Duodenal mucosa (tissue), 2 donors: ENCODE measurements at regions not wholly inside any gene's neighbourhood (a gene's known extent, or its start where the extent isn't known, plus 50 kb on each side); places are given as distances from the start of the nearest gene placed in this dataset.
"Not testable (repeated sequence)": the region's sequence is repeated elsewhere in the genome, so short reads cannot be mapped to it uniquely, and the experiment has no call there.

Experiments
- H3K27ac ChIP-seq: one replicate; pipeline ENCODE4 v1.7.0; 2013; ENCODE audit warnings: low read depth, low read length
- H3K27me3 ChIP-seq, 2 donors: one replicate each; pipeline ENCODE4 v1.7.0; 2013; ENCODE audit warnings: low read length in 2 of 2, control low read depth in 1 of 2; ENCODE audit not compliant: insufficient read depth in 2 of 2, control insufficient read depth in 1 of 2
- H3K36me3 ChIP-seq, 2 donors: one replicate each; pipeline ENCODE4 v1.7.0; 2013; ENCODE audit warnings: low read length in 2 of 2, control low read depth in 1 of 2; ENCODE audit not compliant: insufficient read depth in 2 of 2, control insufficient read depth in 1 of 2
- H3K4me1 ChIP-seq, 2 donors: one replicate each; pipeline ENCODE4 v1.7.0; 2013; ENCODE audit warnings: low read length in 2 of 2, control low read depth in 1 of 2; ENCODE audit not compliant: insufficient read depth in 2 of 2, control insufficient read depth in 1 of 2
- H3K4me3 ChIP-seq, 2 donors: one replicate each; pipeline ENCODE4 v1.7.0; 2013; ENCODE audit warnings: low read length in 2 of 2, low read depth in 1 of 2
- H3K9ac ChIP-seq, 2 donors: one replicate each; pipeline ENCODE4 v1.7.0; 2013; ENCODE audit warnings: low read length in 2 of 2, low read depth in 1 of 2
- H3K9me3 ChIP-seq, 2 donors: one replicate each; pipeline ENCODE4 v1.7.0; 2013; ENCODE audit warnings: low read length in 2 of 2, control low read depth in 1 of 2; ENCODE audit not compliant: control insufficient read depth in 1 of 2

DNA sequence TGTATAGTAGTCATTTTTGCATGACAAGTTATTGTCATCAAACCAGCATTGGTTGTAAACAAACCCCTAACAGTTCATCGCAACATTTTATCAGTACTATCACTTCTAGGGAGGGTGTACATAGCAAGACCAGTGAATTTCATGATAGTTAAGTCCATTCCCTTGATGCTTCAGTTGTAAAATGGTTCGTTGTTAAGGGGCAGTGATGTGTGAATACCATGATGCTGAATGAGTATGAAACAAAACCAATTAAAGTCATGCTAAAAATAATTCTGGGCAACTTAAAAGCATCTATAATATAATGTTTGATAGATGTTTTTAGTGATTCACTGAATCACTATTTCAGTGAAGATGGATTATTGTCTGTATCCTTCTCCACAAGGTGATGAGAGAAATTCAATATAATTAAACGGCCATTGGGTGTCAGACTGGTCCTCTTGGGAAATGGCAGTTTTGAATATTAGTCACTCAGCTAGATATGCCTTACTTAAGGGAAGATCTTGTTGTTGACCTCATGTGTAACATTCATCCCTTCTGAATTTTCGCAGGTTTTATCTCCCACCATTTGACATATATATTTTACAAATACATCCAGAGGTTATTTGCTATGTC, 742.2 kb upstream of the TMPRSS15 start:
- no peaks in the 10 kb centered on the region for H3K27me3 ChIP-seq
- H3K4me3 ChIP-seq: no peak overlapping the region
- H3K4me1 ChIP-seq: no peaks in the 10 kb centered on the region
- peaks cover 0 to 5% of the 10 kb centered on the region in 2 donors for H3K9me3 ChIP-seq
- no peaks in the 10 kb centered on the region for H3K36me3 ChIP-seq
- no peak overlapping the region for H3K9ac ChIP-seq
- no peak overlapping the region for H3K27ac ChIP-seq

DNA sequence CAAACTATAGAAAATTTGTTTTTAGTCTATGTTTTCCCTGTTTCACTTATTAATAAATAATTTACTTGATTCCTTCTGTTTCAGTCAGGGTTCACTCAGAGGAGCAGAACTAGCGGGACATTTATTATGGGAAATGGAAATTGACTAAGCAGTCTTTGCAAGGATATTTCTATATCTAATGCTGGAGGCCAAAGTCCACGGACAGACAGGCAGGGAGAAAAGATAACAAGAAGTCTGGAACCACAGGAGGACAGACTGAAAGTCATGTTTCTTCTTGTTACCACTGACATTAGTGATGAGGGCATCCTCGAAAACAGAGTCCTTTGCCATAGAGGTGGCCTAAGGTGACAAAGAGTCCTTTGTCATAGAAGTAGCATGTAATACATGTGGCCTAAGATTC, 744.5 kb upstream of the TMPRSS15 start:
- Histone ChIP-seq H3K4me1 (no peaks in the 10 kb centered on the region), H3K9ac (no peak overlapping the region), H3K36me3 (no peaks in the 10 kb centered on the region), H3K9me3 (peaks cover 0 to 5% of the 10 kb centered on the region in 2 donors), H3K27me3 (no peaks in the 10 kb centered on the region), H3K27ac (no peak overlapping the region), H3K4me3 (no peak overlapping the region)

DNA sequence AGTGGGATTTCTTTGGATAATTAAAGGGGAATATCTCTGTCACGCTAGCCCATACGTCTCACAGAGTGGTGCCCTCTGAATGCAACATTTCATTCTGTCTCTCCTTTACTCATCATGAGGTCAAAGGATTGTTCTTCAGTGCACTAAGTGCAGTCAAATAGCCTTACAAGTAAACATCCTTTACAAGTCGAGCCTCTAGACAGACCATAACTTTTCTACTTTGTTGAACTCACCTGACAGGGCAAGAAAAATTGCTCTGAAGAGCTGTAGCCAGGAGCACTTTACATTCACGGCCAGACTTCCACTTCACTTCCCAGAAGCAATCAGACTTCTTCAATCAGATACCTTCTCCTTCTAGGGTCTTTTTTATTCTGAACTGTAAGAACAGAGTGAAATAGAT, 768.0 kb upstream of the TMPRSS15 start:
- no peak overlapping the region for H3K27ac ChIP-seq

DNA sequence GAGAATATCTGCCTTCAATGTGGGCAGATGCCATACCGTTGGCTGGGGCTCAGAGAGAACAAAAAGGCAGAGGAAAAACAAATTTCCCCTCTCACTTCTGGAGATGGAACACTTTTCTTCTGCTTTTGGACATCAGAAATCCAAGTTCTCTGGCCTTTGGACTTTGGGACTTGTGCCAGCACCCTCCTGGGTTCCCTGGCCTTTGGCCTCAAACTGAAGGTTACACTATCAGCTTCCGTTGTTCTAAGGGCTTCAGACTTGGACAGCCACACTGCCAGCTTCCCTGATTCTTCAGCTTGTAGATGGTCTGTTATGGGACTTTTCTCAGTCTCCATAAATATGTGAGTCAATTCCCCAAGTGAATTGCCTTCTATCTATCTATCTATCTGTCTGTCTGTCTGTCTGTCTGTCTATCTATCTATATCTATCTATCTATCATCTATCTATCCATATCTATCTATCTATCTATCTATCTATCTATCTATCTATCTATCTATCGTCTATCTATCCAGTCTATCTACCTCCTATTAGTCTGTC, 778.1 kb upstream of the TMPRSS15 start:
- no peaks in the 10 kb centered on the region for H3K4me1 ChIP-seq
- no peaks in the 10 kb centered on the region for H3K27me3 ChIP-seq
- H3K9ac ChIP-seq: no peak overlapping the region
- no peak overlapping the region for H3K27ac ChIP-seq
- H3K36me3 ChIP-seq: no peaks in the 10 kb centered on the region
- no peak overlapping the region for H3K4me3 ChIP-seq
- H3K9me3 ChIP-seq: no peaks in the 10 kb centered on the region

More for the DNA sequence above, 768.0 kb upstream of the TMPRSS15 start:
- Histone ChIP-seq H3K9me3 (no peaks in the 10 kb centered on the region), H3K9ac (no peak overlapping the region), H3K27me3 (no peaks in the 10 kb centered on the region), H3K4me1 (no peaks in the 10 kb centered on the region), H3K4me3 (no peak overlapping the region), H3K36me3 (no peaks in the 10 kb centered on the region)

DNA sequence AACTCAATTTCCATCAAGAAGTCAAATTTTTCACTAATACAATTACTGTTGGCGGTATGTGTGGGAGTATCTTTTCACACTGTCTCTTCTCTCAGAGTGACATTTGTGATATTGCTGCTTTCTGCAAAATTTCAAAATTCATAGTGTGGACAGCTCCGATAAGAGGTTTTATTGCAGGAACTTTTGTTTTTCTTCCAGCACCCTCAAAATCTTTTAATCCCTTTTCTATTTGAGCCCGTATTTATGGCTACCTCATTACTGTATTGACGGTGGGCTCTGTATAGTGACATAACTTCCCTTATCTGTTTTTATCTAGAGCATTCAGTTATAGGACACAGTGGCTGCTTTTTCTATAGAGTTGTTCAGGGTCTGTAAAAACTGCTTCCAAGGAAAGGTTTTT, 794.4 kb upstream of the TMPRSS15 start:
- Histone ChIP-seq H3K9me3 (no peaks in the 10 kb centered on the region), H3K9ac (no peak overlapping the region), H3K4me3 (no peak overlapping the region), H3K27ac (no peak overlapping the region), H3K36me3 (no peaks in the 10 kb centered on the region), H3K4me1 (no peaks in the 10 kb centered on the region), H3K27me3 (no peaks in the 10 kb centered on the region)

DNA sequence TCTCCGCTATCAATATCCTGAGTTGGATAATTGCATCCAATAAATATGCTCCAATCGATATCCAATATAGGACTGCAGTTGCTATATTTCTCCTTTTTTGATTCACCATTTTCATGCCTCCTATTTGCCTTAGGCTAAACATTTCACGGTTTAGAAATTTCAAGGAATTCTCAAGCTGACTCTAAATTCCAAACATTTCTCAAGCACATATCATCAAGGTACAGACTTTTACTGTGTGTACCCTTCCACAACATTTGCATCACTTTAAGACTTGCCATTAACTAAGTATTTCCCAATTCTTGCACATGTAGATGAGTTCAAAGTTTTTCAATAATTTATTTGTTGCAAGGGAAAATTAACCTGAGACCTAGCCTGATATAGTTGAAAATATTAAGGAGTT, 795.2 kb upstream of the TMPRSS15 start:
- Histone ChIP-seq H3K4me1 (no peaks in the 10 kb centered on the region), H3K4me3 (no peak overlapping the region), H3K9ac (no peak overlapping the region), H3K9me3 (no peaks in the 10 kb centered on the region), H3K27me3 (no peaks in the 10 kb centered on the region), H3K27ac (no peak overlapping the region), H3K36me3 (no peaks in the 10 kb centered on the region)

DNA sequence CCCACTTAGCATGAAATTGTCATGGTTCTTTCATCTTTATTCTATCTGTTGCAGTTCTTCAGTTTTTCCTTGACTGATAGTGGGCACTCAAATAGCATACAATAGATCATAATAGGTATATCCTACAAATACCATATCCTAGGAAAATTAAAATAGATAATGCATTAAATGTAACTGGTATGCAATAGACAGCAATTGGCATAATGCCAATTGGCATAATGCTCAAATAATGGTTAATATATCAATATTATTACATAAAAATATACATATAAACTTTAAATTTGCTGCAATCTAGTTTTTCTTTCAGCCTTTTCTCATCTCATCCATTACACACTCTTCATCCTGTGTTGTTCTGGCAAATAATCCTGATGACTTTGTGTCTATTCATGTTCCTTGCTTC, 814.6 kb upstream of the TMPRSS15 start:
- Histone ChIP-seq H3K4me1 (no peaks in the 10 kb centered on the region), H3K36me3 (no peaks in the 10 kb centered on the region), H3K27ac (no peak overlapping the region), H3K9me3 (no peaks in the 10 kb centered on the region), H3K4me3 (no peak overlapping the region), H3K9ac (no peak overlapping the region), H3K27me3 (no peaks in the 10 kb centered on the region)

DNA sequence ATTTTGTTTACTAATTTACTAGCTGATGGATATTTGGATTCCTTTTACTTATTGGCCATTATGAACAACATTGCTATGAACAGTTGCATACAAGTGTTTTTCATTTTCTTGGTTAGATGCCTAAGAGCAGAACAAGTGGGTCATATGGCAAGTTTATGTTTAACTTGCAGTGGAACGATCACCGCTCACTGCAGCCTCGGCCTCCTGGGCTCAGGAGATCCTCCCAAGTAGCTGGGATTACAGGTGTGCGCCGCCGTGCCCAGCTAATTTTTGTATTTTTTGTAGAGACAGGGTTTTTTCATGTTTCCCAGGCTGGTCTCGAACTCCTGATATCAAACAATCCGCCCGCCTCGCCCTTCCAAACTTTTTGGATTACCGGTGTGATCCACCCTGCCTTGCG, 820.5 kb upstream of the TMPRSS15 start:
- H3K27me3 ChIP-seq: no peaks in the 10 kb centered on the region
- no peak overlapping the region for H3K27ac ChIP-seq
- H3K4me1 ChIP-seq: no peaks in the 10 kb centered on the region
- no peak overlapping the region for H3K9ac ChIP-seq
- H3K4me3 ChIP-seq: no peak overlapping the region
- H3K9me3 ChIP-seq: no peaks in the 10 kb centered on the region
- H3K36me3 ChIP-seq: no peaks in the 10 kb centered on the region

DNA sequence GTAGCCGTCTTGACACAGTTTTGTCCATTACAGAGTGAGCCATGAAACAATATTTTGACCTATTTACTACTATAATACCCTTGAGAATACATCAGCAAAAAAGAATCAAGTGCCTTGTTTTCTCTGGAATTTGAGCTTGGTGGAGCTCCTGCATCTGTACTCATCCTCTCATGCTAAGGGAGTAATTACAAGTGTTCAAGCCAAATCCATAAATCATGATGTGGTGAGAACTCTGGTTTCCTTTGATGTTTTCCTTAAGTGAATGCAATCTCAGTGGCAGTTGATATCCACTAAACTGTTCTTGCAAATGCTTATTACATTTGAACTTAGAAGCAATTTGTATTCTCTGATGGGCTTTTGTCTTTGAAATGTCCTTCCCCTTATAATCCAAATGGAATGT, 824.6 kb upstream of the TMPRSS15 start:
- Histone ChIP-seq H3K27me3 (no peaks in the 10 kb centered on the region), H3K4me3 (no peak overlapping the region), H3K9ac (no peak overlapping the region), H3K4me1 (no peaks in the 10 kb centered on the region), H3K36me3 (no peaks in the 10 kb centered on the region), H3K27ac (no peak overlapping the region), H3K9me3 (no peaks in the 10 kb centered on the region)

DNA sequence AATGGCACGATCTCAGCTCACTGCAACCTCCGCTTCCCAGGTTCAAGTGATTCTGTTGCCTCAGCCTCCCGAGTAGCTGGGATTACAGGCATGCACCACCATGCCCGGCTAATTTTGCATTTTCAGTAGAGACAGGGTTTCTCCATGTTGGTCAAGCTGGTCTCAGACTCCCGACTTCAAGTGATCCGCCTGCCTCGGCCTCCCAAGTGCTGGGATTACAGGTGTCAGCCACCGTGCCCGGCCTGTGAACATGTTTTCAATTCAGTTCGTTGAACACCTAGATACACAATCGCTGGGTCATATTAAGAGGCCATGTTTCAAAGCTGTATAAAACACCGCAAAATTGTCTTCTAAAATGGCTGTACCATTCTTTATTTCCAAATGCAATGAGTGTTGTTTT, 830.3 kb upstream of the TMPRSS15 start:
- not testable (repeated sequence) for H3K4me3 ChIP-seq, H3K27me3 ChIP-seq, H3K4me1 ChIP-seq, H3K36me3 ChIP-seq, H3K27ac ChIP-seq, H3K9ac ChIP-seq, H3K9me3 ChIP-seq

DNA sequence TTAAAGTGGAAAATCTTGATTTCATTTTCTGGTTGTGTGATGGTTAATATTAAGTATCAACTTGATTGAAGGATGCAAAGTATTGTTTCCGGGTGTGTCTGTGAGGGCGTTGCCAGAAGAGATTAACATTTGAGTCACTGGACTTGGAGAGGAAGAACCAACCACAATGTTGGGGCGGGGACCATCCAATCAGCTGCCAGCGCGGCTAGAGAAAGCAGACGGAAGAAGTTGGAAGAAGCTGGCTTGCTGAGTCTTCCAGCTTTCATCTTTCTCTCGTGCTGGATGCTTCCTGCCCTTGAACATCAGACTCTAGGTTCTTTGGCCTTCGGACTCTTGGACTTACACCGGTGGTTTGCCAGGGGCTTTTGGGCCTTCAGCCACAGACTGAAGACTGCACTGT, 832.6 kb upstream of the TMPRSS15 start:
- Histone ChIP-seq H3K9me3 (peaks cover 0 to 2% of the 10 kb centered on the region in 2 donors), H3K4me3 (no peak overlapping the region), H3K36me3 (no peaks in the 10 kb centered on the region), H3K4me1 (no peaks in the 10 kb centered on the region), H3K9ac (no peak overlapping the region), H3K27ac (no peak overlapping the region), H3K27me3 (no peaks in the 10 kb centered on the region)
